ENCODE measurements at regions not wholly inside any gene's neighbourhood (a gene's known extent, or its start where the extent isn't known, plus 50 kb on each side); places are given as distances from the start of the nearest gene placed in this dataset.

- H3K4me3 ChIP-seq (ENCODE audit: low read depth, low read length), result no peak overlapping the region
- TF ChIP-seq CTCF (IDR thresholded peaks at IDR 0.05; ENCODE audit: borderline replicate concordance, insufficient read depth, low read depth, low read length), result no peak
Measured at GRCh38 chr15:66875588-66876420, 173.8 kb downstream of the SMAD6 start.

- TF ChIP-seq CTCF (IDR thresholded peaks at IDR 0.05; ENCODE audit: borderline replicate concordance, insufficient read depth, low read depth, low read length), result no peak
- no peak overlapping the region for H3K4me3 ChIP-seq (ENCODE audit: low read depth, low read length)
Measured at GRCh38 chr15:66876421-66876730, 174.3 kb downstream of the SMAD6 start.

- no peak for TF ChIP-seq CTCF (IDR thresholded peaks at IDR 0.05; ENCODE audit: borderline replicate concordance, insufficient read depth, low read depth, low read length)
- no peak overlapping the region for H3K4me3 ChIP-seq (ENCODE audit: low read depth, low read length)
Measured at GRCh38 chr15:66876731-66877476, 174.9 kb downstream of the SMAD6 start.

- no peak overlapping the region for H3K4me3 ChIP-seq (ENCODE audit: low read depth, low read length)
- no peak for TF ChIP-seq CTCF (IDR thresholded peaks at IDR 0.05; ENCODE audit: borderline replicate concordance, insufficient read depth, low read depth, low read length)
Measured at GRCh38 chr15:66877477-66878271, 175.6 kb downstream of the SMAD6 start.

GRCh38 chr15:66878761-66879160 is 176.7 kb downstream of the SMAD6 start:
- TF ChIP-seq CTCF (IDR thresholded peaks at IDR 0.05; ENCODE audit: borderline replicate concordance, insufficient read depth, low read depth, low read length), result no peak

GRCh38 chr15:66879531-66880368 is 177.7 kb downstream of the SMAD6 start:
- no peak overlapping the region for H3K4me3 ChIP-seq (ENCODE audit: low read depth, low read length)
- no peak for TF ChIP-seq CTCF (IDR thresholded peaks at IDR 0.05; ENCODE audit: borderline replicate concordance, insufficient read depth, low read depth, low read length)

More at GRCh38 chr15:66878761-66879160, 176.7 kb downstream of the SMAD6 start:
- H3K4me3 ChIP-seq (ENCODE audit: low read depth, low read length), result no peak overlapping the region

All from GM12875 (cell line).